GM12878 (cell line): ENCODE measurements at regions not wholly inside any gene's neighbourhood (a gene's known extent, or its start where the extent isn't known, plus 50 kb on each side); places are given as distances from the start of the nearest gene placed in this dataset.

Source experiments
- ATAC-seq: fragments of 200-7000 bp; cut with Tn5 transposase; 3 replicates; pipeline ENCODE4 v1.9.1; 2020; ENCODE audit warnings: mild to moderate bottlenecking, moderate library complexity
- BruUV-seq: library from RNA; stranded (reverse); fragments of 400-500 nt; replicated peaks from 2 replicates; lab custom pipeline; 2021; lab: Mats Ljungman, UMichigan
- CTCF ChIA-PET: fragments of 300-600 bp; sonication (Branson Sonifier 250); formaldehyde crosslinking; extraction: SDS; loops from one replicate; lab custom pipeline; 2021; ENCODE audit warnings: inconsistent platforms; lab: Yijun Ruan, JAX
- POLR2A ChIA-PET: fragments of 350-600 bp; formaldehyde crosslinking; extraction: SDS; loops from one replicate; lab custom pipeline; 2021; ENCODE audit warnings: inconsistent platforms; lab: Charles Lee
- RAD21 ChIA-PET: fragments of 300-600 bp; sonication (Branson Sonifier 250); formaldehyde crosslinking; loops from one replicate; lab custom pipeline; 2023; ENCODE audit warnings: antibody characterized with exemption; ENCODE audit not compliant: unreplicated experiment; lab: Charles Lee
- SMC1A ChIA-PET: fragments of 300-600 bp; sonication (Branson Sonifier 250); formaldehyde crosslinking; loops from one replicate; lab custom pipeline; 2023; ENCODE audit not compliant: unreplicated experiment, uncharacterized antibody; lab: Charles Lee
- DNase-seq: peaks from one replicate; pipeline ENCODE4 v3.0.0-alpha.2; 2011; ENCODE audit warnings: low read depth, low spot score
- FAIRE-seq: peaks from 3 replicates; lab custom pipeline; 2011; peaks lifted over from hg19 to GRCh38; lab: Jason Lieb, UNC
- H2AFZ ChIP-seq: 2 replicates; pipeline ENCODE4 v1.6.0; 2011; ENCODE audit warnings: low read depth, low read length, control low read depth; ENCODE audit not compliant: control insufficient read depth
- H3K27ac ChIP-seq: 2 replicates; pipeline ENCODE4 v1.5.1; 2011; ENCODE audit warnings: control low read depth; ENCODE audit not compliant: control insufficient read depth, insufficient read depth
- H3K27me3 ChIP-seq, 2 experiments: replicated peaks in 1 of 2; 2 replicates each; pipeline versions ENCODE4 v1.6.0 to v1.6.1; 2011; ENCODE audit warnings: low read length in 1 of 2; ENCODE audit not compliant: control insufficient read depth in 2 of 2, insufficient read depth in 2 of 2
- H3K36me3 ChIP-seq, 2 experiments: 2 replicates each; pipeline ENCODE4 v1.5.1; 2011; ENCODE audit warnings: low read length in 1 of 2; ENCODE audit not compliant: control insufficient read depth in 2 of 2, insufficient read depth in 2 of 2
- H3K4me1 ChIP-seq: 2 replicates; pipeline ENCODE4 v1.6.1; 2011; ENCODE audit warnings: mild to moderate bottlenecking, low read length, moderate library complexity, mixed read lengths; ENCODE audit not compliant: control insufficient read depth, insufficient read depth
- H3K4me2 ChIP-seq: 2 replicates; pipeline ENCODE4 v1.6.0; 2011; ENCODE audit warnings: control low read depth; ENCODE audit not compliant: control insufficient read depth, insufficient read depth
- H3K4me3 ChIP-seq: fragments of 200-600 bp; sonication (generic); 2 replicates; pipeline ENCODE4 v1.5.1; 2016
- H3K79me2 ChIP-seq: 2 replicates; pipeline ENCODE4 v1.6.0; 2011; ENCODE audit warnings: low read length; ENCODE audit not compliant: control insufficient read depth, insufficient read depth
- H3K9ac ChIP-seq: 2 replicates; pipeline ENCODE4 v1.8.0; 2011; ENCODE audit warnings: low read length, control low read depth, mixed read lengths; ENCODE audit not compliant: control insufficient read depth, insufficient read depth
- H3K9me3 ChIP-seq: replicated peaks from 3 replicates; pipeline ENCODE4 v1.5.1; 2011; ENCODE audit warnings: mild to moderate bottlenecking, low read length; ENCODE audit not compliant: control insufficient read depth, insufficient read depth
- H4K20me1 ChIP-seq: 2 replicates; pipeline ENCODE4 v1.6.0; 2011; ENCODE audit not compliant: control insufficient read depth, insufficient read depth
- BHLHE40 ChIP-seq, 2 experiments: fragments of 450-650 bp in 1 of 2; IDR thresholded peaks; 2 replicates each; pipeline ENCODE4 v1.6.1; 2011 to 2017; ENCODE audit warnings: low read depth in 2 of 2, borderline replicate concordance in 1 of 2, improper control_type of control experiment in 1 of 2, low read length in 1 of 2, mild to moderate bottlenecking in 1 of 2
- CBX5 ChIP-seq: sonication (generic); IDR thresholded peaks from 2 replicates; pipeline ENCODE4 v1.6.1; 2016; ENCODE audit warnings: low read depth, moderate library complexity, mild to moderate bottlenecking, inconsistent platforms
- NBN ChIP-seq: fragments of 450-650 bp; IDR thresholded peaks from 2 replicates; pipeline ENCODE4 v1.6.1; 2016
- NFXL1 ChIP-seq: fragments of 450-650 bp; IDR thresholded peaks from 2 replicates; pipeline ENCODE4 v1.6.1; 2017; ENCODE audit warnings: antibody characterized with exemption, mild to moderate bottlenecking, borderline replicate concordance
- NFYB ChIP-seq: IDR thresholded peaks from 2 replicates; pipeline ENCODE4 v1.6.1; 2011; ENCODE audit warnings: low read depth, mild to moderate bottlenecking, low read length, improper control_type of control experiment, moderate library complexity; ENCODE audit not compliant: insufficient read depth
- SMARCA5 ChIP-seq: fragments of 450-650 bp; IDR thresholded peaks from 2 replicates; pipeline ENCODE4 v1.6.1; 2017; ENCODE audit warnings: mild to moderate bottlenecking
- SMC3 ChIP-seq: IDR thresholded peaks from 2 replicates; pipeline ENCODE4 v1.6.1; 2011; ENCODE audit warnings: low read length, improper control_type of control experiment, borderline replicate concordance
- WRNIP1 ChIP-seq: IDR thresholded peaks from 2 replicates; pipeline ENCODE4 v1.6.1; 2011; ENCODE audit warnings: low read depth, low read length, improper control_type of control experiment, borderline replicate concordance
- ZNF207 ChIP-seq: fragments of 450-650 bp; IDR thresholded peaks from 2 replicates; pipeline ENCODE4 v1.6.1; 2014; ENCODE audit warnings: antibody characterized with exemption, mild to moderate bottlenecking, borderline replicate concordance
- ZSCAN29 ChIP-seq: fragments of 450-650 bp; IDR thresholded peaks from 2 replicates; pipeline ENCODE4 v1.6.1; 2017; ENCODE audit warnings: mild to moderate bottlenecking, moderate library complexity
- WGBS: methylation state at CpG from one replicate; pipeline ENCODE4 v1.1.6; 2016; ENCODE audit warnings: low lambda C conversion rate; ENCODE audit not compliant: insufficient replicate concordance, insufficient coverage; ENCODE audit errors: missing lambda C conversion rate; 5-methylcytosine and 5-hydroxymethylcytosine counted together
- in situ Hi-C: fragments of 300-500 bp; cut with MboI; formaldehyde crosslinking; loops from 9 replicates; pipeline ENCODE4 v1.14.3; 2018; ENCODE audit warnings: mixed read lengths
- intact Hi-C: fragments of 100-400 bp; cut with micrococcal nuclease; formaldehyde crosslinking; loops from one replicate; pipeline ENCODE4 v1.14.2; 2022; ENCODE audit not compliant: unreplicated experiment
- TF ChIP-seq, protein P1 (sequence below): fragments of 450-650 bp; IDR thresholded peaks from 2 replicates; pipeline ENCODE4 v1.6.1; 2018; ENCODE audit warnings: mild to moderate bottlenecking, low read depth, moderate library complexity; ENCODE audit not compliant: partially characterized antibody
- TF ChIP-seq, protein P2 (sequence below): fragments of 450-650 bp; IDR thresholded peaks from 2 replicates; pipeline ENCODE4 v1.6.1; 2016; ENCODE audit warnings: mild to moderate bottlenecking, moderate library complexity, borderline replicate concordance
- TF ChIP-seq, protein P3 (sequence below): fragments of 450-650 bp; formaldehyde crosslinking; IDR thresholded peaks from 2 replicates; pipeline ENCODE4 v1.4.0; 2022; ENCODE audit warnings: mild to moderate bottlenecking, moderate library complexity

DNA sequence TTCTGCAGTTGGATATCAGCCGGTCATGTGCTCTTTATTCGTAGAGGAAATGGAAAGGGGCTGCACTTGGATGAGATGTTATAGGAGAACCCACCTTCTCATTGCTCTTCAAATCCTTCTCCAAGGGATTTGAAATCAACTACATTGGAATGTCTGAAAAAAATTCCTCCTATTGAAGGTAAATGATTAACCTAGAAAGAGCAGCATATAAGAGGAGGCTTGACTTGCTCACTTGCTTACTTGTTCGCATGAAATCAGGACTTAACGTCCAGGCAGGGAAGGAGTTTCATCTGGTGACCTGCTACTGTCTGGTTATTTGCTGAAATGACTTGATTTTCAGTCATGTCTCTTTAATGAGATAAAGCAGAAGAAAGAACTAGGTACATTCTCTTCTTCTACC, 338.4 kb upstream of the NOCT start (continued):
- TF ChIP-seq, protein P1, sequence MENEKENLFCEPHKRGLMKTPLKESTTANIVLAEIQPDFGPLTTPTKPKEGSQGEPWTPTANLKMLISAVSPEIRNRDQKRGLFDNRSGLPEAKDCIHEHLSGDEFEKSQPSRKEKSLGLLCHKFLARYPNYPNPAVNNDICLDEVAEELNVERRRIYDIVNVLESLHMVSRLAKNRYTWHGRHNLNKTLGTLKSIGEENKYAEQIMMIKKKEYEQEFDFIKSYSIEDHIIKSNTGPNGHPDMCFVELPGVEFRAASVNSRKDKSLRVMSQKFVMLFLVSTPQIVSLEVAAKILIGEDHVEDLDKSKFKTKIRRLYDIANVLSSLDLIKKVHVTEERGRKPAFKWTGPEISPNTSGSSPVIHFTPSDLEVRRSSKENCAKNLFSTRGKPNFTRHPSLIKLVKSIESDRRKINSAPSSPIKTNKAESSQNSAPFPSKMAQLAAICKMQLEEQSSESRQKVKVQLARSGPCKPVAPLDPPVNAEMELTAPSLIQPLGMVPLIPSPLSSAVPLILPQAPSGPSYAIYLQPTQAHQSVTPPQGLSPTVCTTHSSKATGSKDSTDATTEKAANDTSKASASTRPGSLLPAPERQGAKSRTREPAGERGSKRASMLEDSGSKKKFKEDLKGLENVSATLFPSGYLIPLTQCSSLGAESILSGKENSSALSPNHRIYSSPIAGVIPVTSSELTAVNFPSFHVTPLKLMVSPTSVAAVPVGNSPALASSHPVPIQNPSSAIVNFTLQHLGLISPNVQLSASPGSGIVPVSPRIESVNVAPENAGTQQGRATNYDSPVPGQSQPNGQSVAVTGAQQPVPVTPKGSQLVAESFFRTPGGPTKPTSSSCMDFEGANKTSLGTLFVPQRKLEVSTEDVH, result no peak
- TF ChIP-seq NFYB, result no peak

DNA sequence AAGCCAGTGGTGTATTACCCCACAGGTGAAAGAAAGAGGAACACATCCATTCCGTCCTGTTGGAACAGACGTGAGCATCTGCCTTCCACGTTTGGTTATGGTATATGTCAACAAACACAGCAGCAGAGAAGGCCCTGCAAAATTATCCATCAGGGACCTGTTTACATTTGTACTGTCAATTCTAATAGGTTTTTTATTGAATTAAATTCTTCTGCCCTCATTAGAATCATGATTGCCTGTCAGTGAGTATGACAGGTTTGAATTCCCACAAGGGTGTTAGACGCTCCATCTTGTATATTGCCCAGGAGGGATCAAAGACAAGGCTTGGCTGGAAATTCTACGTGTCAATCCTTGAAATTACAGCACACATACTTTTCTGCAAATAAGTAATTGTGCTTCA, 339.9 kb upstream of the NOCT start:
- no peak for FAIRE-seq
- in situ Hi-C loops, result no loop called here

More for the DNA sequence above, 339.9 kb upstream of the NOCT start:
- no TSS peak for BruUV-seq
- Histone ChIP-seq H3K9ac (no peak overlapping the region), H3K9me3 (no peaks in the 10 kb centered on the region), H3K4me2 (no peak overlapping the region), H3K4me3 (no peak overlapping the region), H4K20me1 (no peaks in the 10 kb centered on the region; the same call in 1 of the 2 replicates), H3K4me1 (no peaks in the 10 kb centered on the region; the same call in 1 of the 2 replicates), H3K27ac (no peak overlapping the region), H3K79me2 (no peaks in the 10 kb centered on the region), H2AFZ (no peak overlapping the region), H3K36me3 (no peaks in the 10 kb centered on the region), H3K27me3 (0 out of 4 replicates have a peak, but pooled peaks cover 0 to 2% of the 10 kb centered on the region in 2 experiments)
- ChIA-PET RAD21 (no interaction called here), POLR2A (no interaction called here), SMC1A (interaction anchor here (1.2 kb wide), 1 partner anchor 435 kb away, joined by 3 read pairs; no protein-coding TSS in a partner anchor), CTCF (interaction anchor here (1.2 kb wide), 1 partner anchor 640 kb away, joined by 4 read pairs; no protein-coding TSS in a partner anchor)
- 51% methylated on average over 5 of the region's 5 CpGs for WGBS
- intact Hi-C loops, result loop anchor here (10.0 kb wide), 1 partner anchor 431 kb away; the partner anchor contains the start of gene SLC7A11
- ATAC-seq (no peak), DNase-seq (no peak)
- TF ChIP-seq ZNF207 (no peak), NFXL1 (no peak), CBX5 (no peak), ZSCAN29 (no peak), BHLHE40 (IDR thresholded peaks at IDR 0.05; ENCODE audit: borderline replicate concordance in 1 of 2, low read depth in 2 of 2, low read length in 1 of 2) (no peak), WRNIP1 (no peak), NBN (no peak), SMC3 (no peak), SMARCA5 (no peak)
- TF ChIP-seq, protein P2, sequence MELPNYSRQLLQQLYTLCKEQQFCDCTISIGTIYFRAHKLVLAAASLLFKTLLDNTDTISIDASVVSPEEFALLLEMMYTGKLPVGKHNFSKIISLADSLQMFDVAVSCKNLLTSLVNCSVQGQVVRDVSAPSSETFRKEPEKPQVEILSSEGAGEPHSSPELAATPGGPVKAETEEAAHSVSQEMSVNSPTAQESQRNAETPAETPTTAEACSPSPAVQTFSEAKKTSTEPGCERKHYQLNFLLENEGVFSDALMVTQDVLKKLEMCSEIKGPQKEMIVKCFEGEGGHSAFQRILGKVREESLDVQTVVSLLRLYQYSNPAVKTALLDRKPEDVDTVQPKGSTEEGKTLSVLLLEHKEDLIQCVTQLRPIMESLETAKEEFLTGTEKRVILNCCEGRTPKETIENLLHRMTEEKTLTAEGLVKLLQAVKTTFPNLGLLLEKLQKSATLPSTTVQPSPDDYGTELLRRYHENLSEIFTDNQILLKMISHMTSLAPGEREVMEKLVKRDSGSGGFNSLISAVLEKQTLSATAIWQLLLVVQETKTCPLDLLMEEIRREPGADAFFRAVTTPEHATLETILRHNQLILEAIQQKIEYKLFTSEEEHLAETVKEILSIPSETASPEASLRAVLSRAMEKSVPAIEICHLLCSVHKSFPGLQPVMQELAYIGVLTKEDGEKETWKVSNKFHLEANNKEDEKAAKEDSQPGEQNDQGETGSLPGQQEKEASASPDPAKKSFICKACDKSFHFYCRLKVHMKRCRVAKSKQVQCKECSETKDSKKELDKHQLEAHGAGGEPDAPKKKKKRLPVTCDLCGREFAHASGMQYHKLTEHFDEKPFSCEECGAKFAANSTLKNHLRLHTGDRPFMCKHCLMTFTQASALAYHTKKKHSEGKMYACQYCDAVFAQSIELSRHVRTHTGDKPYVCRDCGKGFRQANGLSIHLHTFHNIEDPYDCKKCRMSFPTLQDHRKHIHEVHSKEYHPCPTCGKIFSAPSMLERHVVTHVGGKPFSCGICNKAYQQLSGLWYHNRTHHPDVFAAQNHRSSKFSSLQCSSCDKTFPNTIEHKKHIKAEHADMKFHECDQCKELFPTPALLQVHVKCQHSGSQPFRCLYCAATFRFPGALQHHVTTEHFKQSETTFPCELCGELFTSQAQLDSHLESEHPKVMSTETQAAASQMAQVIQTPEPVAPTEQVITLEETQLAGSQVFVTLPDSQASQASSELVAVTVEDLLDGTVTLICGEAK, result no peak
- TF ChIP-seq, protein P3, sequence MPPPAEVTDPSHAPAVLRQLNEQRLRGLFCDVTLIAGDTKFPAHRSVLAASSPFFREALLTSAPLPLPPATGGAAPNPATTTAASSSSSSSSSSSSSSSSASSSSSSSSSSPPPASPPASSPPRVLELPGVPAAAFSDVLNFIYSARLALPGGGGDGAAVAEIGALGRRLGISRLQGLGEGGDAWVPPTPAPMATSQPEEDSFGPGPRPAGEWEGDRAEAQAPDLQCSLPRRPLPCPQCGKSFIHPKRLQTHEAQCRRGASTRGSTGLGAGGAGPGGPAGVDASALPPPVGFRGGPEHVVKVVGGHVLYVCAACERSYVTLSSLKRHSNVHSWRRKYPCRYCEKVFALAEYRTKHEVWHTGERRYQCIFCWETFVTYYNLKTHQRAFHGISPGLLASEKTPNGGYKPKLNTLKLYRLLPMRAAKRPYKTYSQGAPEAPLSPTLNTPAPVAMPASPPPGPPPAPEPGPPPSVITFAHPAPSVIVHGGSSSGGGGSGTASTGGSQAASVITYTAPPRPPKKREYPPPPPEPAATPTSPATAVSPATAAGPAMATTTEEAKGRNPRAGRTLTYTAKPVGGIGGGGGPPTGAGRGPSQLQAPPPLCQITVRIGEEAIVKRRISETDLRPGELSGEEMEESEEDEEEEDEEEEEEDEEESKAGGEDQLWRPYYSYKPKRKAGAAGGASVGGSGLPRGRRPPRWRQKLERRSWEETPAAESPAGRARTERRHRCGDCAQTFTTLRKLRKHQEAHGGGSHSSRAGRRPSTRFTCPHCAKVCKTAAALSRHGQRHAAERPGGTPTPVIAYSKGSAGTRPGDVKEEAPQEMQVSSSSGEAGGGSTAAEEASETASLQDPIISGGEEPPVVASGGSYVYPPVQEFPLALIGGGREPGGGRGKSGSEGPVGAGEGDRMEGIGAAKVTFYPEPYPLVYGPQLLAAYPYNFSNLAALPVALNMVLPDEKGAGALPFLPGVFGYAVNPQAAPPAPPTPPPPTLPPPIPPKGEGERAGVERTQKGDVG, result no peak
